ENCODE measurements at regions not wholly inside any gene's neighbourhood (a gene's known extent, or its start where the extent isn't known, plus 50 kb on each side); places are given as distances from the start of the nearest gene placed in this dataset.

DNA sequence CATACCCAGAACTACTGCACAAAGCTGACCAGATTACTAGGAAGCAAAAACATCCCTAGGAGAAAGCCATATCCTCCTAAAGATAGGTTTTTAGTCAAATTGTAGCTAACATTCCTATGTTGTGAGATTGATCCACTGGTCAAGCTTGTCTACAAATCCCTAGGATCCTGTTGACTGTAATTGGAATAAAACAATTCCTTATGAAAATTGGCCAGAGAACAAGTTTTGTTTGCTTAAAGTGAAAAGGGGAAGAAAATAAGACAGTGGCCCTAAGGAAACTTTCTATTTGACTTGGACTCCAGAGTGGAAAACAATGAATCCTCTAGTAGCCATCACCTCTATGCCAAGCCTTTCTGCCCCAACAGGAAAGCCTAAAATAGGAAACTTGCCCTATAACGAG, 645.2 kb upstream of the USP24 start:
- TF ChIP-seq SUZ12 (IDR thresholded peaks at IDR 0.05; ENCODE audit: extremely low read depth, insufficient read depth, insufficient read length): no peak
- no peak for TF ChIP-seq YY1 (IDR thresholded peaks at IDR 0.05; ENCODE audit: insufficient read depth, insufficient read length)

Measured in NT2/D1 (cell line).